Testis (tissue), 2 donors: ENCODE measurements at regions not wholly inside any gene's neighbourhood (a gene's known extent, or its start where the extent isn't known, plus 50 kb on each side); places are given as distances from the start of the nearest gene placed in this dataset.

Source experiments
- DNase-seq: peaks from one replicate; pipeline ENCODE4 v3.0.0-alpha.2; 2019
- H3K27ac ChIP-seq, 2 donors: fragments of 200-600 bp; sonication (generic); one replicate each; pipeline ENCODE4 v1.5.1; 2019
- H3K27me3 ChIP-seq: fragments of 200-600 bp; sonication (generic); one replicate; pipeline ENCODE4 v1.5.1; 2019
- H3K36me3 ChIP-seq: fragments of 200-600 bp; sonication (generic); one replicate; pipeline ENCODE4 v1.5.1; 2017; ENCODE audit warnings: low read depth; ENCODE audit errors: missing control alignments
- H3K4me1 ChIP-seq: fragments of 200-600 bp; sonication (generic); one replicate; pipeline ENCODE4 v1.5.1; 2019
- H3K4me3 ChIP-seq, 2 donors: fragments of 200-600 bp; sonication (generic); one replicate each; pipeline ENCODE4 v1.5.1; 2017 to 2019
- H3K9me3 ChIP-seq: fragments of 200-600 bp; sonication (generic); one replicate; pipeline ENCODE4 v1.5.1; 2017
- CTCF ChIP-seq, 3 experiments: fragments of 450-650 bp in 2 of 3; fragments of 200-600 bp in 1 of 3; sonication (generic) in 1 of 3; IDR thresholded peaks; one replicate each; pipeline ENCODE4 v1.5.1; 2016 to 2019; ENCODE audit warnings: antibody characterized with exemption in 3 of 3, mild to moderate bottlenecking in 2 of 3, moderate library complexity in 1 of 3
- POLR2A ChIP-seq: fragments of 450-650 bp; IDR thresholded peaks from one replicate; pipeline ENCODE4 v1.6.1; 2017; ENCODE audit warnings: antibody characterized with exemption, mild to moderate bottlenecking, moderate library complexity
- WGBS, 2 donors: methylation state at CpG; one replicate each; pipeline ENCODE4 v1.1.5; 2018; 5-methylcytosine and 5-hydroxymethylcytosine counted together
- intact Hi-C: fragments of 100-400 bp; cut with DNase I; formaldehyde crosslinking; loops from one replicate; pipeline ENCODE4 v1.15.1; 2023; ENCODE audit warnings: low total_unique reads

- DNase-seq: no peak
- Histone ChIP-seq H3K27me3 (no peaks in the 10 kb centered on the region), H3K9me3 (no peaks in the 10 kb centered on the region), H3K4me3 (no peak overlapping the region), H3K27ac (no peak overlapping the region), H3K4me1 (no peaks in the 10 kb centered on the region), H3K36me3 (no peaks in the 10 kb centered on the region)
- TF ChIP-seq POLR2A (no peak), CTCF (IDR thresholded peaks at IDR 0.05) (no peak)
- WGBS, 2 donors: 82 to 87% methylated on average over 5 of the region's 5 CpGs
- intact Hi-C loops: no loop called here
Measured at GRCh38 chr14:96631030-96631429, 128.8 kb downstream of the PAPOLA start.

GRCh38 chr14:96631621-96632362 is 129.6 kb downstream of the PAPOLA start:
- DNase-seq: no peak
- intact Hi-C loops: no loop called here
- WGBS, 2 donors: 75 to 87% methylated on average over 6 to 17 of the region's 17 CpGs
- Histone ChIP-seq H3K4me1 (no peaks in the 10 kb centered on the region), H3K36me3 (no peaks in the 10 kb centered on the region), H3K9me3 (no peaks in the 10 kb centered on the region), H3K4me3 (no peak overlapping the region), H3K27me3 (no peaks in the 10 kb centered on the region), H3K27ac (no peak overlapping the region)
- no peak for TF ChIP-seq CTCF (IDR thresholded peaks at IDR 0.05)

GRCh38 chr14:96632363-96632758 is 130.2 kb downstream of the PAPOLA start:
- Histone ChIP-seq H3K4me1 (no peaks in the 10 kb centered on the region), H3K27ac (no peak overlapping the region), H3K36me3 (no peaks in the 10 kb centered on the region), H3K27me3 (no peaks in the 10 kb centered on the region), H3K4me3 (no peak overlapping the region), H3K9me3 (no peaks in the 10 kb centered on the region)
- no peak for DNase-seq
- intact Hi-C loops: no loop called here
- 78 to 82% methylated on average over 8 of the region's 8 CpGs for WGBS, 2 donors
- TF ChIP-seq CTCF (IDR thresholded peaks at IDR 0.05): no peak
- TF ChIP-seq POLR2A: no peak

- Histone ChIP-seq H3K36me3 (no peaks in the 10 kb centered on the region), H3K4me3 (no peak overlapping the region), H3K27ac (no peak overlapping the region), H3K9me3 (no peaks in the 10 kb centered on the region), H3K4me1 (no peaks in the 10 kb centered on the region), H3K27me3 (no peaks in the 10 kb centered on the region)
- intact Hi-C loops: no loop called here
- DNase-seq: no peak
- WGBS, 2 donors: 58 to 63% methylated on average over 2 of the region's 2 CpGs
- TF ChIP-seq CTCF (IDR thresholded peaks at IDR 0.05) (no peak), POLR2A (no peak)
Measured at GRCh38 chr14:96633096-96633495, 130.9 kb downstream of the PAPOLA start.

- Histone ChIP-seq H3K36me3 (no peaks in the 10 kb centered on the region), H3K4me1 (no peaks in the 10 kb centered on the region), H3K4me3 (no peak overlapping the region), H3K27ac (no peak overlapping the region), H3K9me3 (no peaks in the 10 kb centered on the region), H3K27me3 (no peaks in the 10 kb centered on the region)
- TF ChIP-seq POLR2A (no peak), CTCF (IDR thresholded peaks at IDR 0.05) (no peak)
- intact Hi-C loops: no loop called here
- DNase-seq: no peak
- WGBS, 2 donors: 75 to 83% methylated on average over 8 to 9 of the region's 9 CpGs
Measured at GRCh38 chr14:96634481-96634880, 132.3 kb downstream of the PAPOLA start.
